GM21423 (cell line): ENCODE measurements at regions not wholly inside any gene's neighbourhood (a gene's known extent, or its start where the extent isn't known, plus 50 kb on each side); places are given as distances from the start of the nearest gene placed in this dataset.
"Not testable (repeated sequence)": the region's sequence is repeated elsewhere in the genome, so short reads cannot be mapped to it uniquely, and the experiment has no call there.

Source experiments
- ATAC-seq: cut with Tn5 transposase; IDR thresholded peaks from one replicate; pipeline ENCODE4 v1.9.1; 2021; ENCODE audit warnings: mild to moderate bottlenecking, moderate library complexity; ENCODE audit not compliant: unreplicated experiment

DNA sequence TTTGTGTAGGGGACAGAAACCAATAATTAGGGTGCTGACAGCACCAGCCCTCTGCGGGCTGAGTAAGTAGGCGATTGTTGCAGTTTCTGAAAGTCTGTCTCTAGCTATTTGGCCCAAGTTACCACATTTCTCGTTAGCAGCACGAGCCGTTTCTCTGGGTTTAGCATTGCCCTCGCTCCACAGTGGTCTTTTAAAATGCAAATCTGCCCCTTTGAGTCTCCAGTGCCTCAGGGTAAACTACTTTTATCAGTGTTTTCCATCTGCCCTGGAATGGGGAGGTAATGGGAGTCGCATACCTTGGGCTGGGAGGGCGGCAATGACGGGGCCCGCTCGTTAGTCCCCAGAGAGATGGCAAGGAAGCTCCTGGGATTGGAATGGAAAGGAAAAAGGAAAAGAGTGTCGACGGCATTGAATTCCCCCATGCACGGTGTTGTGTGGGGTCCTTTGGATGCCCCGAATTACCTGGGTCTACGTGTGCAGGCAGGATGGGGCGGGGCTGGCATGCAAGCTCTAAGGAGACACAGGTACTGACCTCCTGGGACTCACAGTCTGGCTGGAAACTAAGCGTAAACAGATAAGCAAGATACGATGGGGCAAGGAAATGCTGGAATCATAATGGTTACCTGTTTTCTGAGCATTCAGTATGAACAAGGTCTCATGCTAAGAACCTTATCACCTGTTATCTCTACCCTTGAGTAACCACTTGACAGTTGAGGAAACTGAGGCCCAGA, 131.8 kb upstream of the MAP1LC3B2 start:
- ATAC-seq: no peak

DNA sequence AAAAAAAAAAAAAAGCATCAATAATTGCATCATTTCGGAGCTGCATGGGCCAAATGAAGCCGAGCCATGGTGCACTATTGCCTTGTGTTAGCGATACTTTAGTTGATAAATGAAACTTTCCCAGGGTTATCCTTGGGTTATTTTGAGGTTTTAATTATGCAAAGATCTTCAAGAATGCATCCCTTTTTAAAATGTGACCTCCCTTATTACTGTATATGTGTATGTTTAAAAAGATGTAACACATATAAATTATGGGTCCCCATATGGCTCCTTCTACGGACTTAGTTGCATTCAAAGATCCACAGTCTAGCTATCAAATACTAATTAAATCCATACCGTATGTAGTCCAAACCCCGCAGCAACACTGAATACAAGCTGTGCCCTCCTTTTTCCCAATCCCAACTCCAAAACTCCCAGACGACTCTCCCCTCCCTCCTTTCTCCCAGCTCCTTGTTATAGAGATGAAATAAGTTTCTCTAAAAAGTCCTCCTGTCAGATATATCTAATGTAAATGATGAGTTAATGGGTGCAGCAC, 129.3 kb upstream of the MAP1LC3B2 start:
- ATAC-seq: no peak

DNA sequence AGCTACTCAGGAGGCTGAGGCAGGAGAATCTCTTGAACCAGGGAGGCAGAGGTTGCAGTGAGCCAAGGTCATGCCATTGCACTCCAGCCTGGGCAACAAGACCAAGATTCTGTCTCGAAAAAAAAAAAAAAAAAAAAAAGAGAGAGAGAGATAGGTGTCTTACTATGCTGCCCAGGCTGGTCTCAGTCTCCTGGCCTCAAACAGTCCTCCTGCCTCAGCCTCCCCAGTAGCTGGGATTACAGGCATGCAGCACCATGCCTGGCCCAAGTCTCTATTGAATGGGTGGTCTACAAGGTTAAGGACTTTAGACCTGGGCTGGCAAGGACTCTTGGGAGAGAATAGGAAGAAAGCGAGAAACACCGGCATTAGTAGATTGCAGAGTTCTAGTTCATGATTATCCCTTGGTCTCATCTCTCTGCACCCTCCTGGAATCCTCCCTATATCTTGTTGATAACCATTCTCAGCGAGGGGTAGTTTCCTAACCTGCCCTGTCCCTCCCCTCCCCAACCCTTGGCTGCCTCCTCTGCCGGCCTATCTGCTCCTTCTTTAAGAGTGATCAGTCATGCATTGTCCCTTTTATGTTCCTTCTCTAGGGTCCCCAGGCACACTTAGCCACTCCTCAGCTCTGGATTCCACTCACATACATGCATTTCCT, 128.1 kb upstream of the MAP1LC3B2 start:
- ATAC-seq: no peak

DNA sequence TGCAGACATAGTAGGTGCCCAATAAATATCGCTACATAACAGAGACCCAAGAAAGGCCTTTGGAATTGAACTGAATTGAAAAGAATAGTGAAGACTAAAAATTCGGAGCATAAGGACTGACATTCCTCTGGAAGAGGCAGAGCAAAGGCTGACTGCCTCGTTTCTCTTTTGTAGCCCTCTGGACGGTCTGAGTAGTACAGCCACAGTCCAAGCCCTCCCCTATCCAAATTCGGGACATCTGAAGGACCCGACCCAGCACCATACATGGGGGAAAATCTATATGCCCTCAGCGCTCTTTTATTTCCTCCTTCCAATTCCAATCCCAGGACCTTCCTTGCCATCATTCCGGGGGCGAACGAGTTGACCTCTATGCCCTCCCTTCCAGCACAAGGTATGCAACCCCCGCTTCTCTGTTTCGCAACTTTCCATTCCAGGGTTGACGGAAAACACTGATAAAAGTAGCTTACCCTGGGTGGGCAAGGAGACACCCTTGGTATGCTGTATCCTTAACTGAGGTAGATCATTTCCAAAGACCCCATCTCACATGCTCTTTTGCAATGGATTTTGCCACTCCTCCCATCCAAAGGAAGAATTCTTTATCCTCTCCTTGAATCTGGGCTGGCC, 127.4 kb upstream of the MAP1LC3B2 start:
- ATAC-seq: no peak

DNA sequence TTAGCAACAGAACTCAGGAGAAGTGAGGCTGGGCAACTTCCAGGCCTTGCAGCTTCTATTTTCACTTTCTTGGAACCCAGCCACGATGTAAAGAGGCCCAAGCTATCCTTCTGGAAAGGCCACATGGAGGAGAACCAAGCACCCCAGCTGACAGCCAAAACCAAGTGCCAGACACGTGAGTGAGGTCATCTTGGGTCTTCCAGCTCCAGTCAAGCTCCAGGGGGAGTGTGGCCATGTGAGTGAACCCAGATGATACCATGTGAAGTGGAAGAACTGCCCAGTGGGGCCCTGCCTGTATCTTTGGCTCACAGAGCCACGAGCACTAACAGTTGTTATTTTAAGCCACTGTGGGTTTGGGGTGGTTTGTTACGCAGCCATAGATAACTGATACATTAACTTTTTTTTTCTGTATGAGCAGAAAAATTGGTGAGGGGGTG, 126.8 kb upstream of the MAP1LC3B2 start:
- ATAC-seq: no peak

DNA sequence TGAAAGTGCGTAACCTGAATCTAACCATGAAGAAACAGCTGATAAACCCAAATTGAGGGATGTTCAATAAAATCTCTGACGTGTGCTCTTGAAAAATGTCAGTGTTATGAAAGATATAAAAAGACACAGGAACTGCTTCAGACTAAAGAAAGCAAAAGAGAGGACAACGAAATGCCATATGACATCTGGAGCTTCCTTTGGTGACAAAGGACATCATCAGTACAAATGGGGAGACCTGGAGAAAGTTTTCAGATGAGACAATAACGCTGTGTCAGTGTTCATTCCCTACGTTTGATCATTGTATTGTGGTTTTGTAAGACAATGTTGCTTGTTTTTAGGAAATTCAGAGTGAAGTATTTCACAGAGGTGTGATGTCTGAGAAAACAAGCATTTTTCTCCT, 125.9 kb upstream of the MAP1LC3B2 start:
- no peak for ATAC-seq

DNA sequence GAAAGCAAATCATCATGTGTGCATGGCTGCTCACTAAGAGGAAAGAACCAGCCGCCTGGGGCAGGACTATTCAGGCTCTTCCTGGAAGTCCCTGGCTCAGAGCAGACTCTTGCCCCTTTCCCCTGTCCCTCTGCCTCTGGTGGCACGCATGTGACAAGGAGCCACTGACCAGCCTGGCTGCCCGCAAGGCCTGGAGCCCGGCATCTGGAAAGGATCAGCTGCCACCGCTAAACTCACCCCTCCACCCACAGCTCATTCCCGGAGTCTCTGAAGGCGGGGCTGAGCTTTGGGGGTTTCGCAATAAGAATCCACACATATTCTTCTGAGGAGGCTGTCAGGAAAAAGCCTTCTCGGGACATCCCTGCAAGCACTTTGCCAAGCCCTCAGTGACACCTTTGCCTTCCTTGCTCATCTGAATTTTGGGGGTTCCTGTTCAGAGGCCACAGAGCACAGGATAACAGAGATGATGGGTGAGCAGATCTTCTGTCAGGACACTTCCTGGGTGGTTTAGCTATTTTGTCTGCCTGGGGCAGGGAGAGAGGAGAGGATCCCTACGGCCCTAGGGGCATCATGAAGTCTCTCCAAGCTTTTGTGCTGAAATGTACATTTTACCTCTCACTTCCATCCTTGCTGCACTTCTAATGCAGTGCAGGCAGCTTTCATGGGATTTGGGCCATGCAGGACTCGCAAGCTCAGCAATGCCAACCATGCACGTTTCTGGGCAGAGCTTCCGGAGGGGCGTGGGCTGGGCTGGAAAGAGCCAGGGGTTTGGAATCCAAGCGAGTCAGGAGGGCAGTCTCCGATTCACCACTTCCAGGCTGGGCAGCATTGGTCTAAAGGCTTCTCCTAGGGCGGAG, 124.8 kb upstream of the MAP1LC3B2 start:
- no peak for ATAC-seq

DNA sequence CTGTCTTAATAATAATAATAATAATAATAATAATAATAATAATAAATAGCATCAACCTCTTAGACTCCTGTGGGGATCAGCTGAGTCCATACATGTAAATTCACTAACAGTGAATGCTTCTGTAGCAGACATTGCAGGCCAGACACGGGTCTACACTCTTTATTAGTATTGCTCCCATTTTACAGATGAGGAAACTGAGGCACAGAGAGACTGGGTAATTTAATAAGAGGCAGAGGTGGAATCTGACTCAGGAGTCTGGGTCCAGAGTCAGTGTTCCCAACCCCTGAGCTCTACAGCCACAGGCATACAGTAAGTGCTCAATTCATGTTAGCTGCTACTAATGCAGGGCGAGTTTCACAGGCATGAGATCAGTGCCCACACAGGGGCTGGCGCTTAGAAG, 123.2 kb upstream of the MAP1LC3B2 start:
- ATAC-seq: no peak

DNA sequence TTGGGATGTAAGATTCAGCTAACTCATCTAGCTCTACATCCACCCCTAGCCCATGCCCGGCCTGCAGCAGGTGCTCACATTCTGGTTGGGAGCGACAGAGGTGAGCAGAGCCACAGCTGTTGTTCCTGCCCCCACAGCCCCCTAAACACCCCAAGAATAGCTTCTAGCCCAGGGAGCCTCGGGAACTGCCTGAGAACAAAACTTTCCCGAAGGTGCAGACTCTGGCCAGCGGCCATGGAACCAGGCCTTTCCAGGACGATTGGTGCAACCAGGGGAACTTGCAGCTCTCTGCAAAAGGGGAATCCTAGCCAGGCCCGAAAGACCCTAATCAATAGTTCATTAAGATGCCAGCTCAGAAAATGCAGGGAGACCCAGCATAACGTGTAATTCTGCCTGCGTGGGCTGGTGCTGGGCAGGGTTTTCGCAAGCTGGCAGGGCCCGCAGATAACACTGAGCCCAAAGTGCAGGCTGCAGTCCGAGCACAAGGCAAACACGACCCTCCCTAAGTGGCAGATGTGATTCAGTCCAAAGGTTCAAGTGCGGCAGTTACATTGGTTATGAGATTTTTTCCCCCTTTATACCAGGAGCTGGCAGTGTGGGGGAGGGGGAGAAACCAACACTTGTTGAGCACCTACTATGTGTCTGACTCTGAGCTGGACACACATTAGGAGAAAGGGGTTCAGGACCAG, 122.5 kb upstream of the MAP1LC3B2 start:
- no peak for ATAC-seq

DNA sequence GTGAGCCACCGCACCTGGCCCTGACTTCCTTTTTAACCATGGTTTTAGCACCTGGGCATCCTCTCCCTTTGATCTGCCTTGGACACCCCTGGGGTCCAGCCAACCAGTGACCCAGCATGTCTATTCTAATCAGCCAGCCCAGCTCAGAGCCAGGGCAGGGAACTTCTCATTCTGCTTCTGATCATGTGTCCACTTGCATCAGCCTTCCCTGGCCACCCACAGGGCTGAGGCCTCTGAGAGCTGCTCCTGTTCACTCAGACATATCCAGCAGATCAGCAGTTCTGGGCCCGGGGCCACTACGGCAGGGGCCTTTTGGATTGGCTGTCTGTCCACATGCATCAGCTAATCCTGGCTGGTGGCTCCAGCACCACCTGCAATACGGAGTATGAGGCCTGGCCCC, 117.9 kb upstream of the MAP1LC3B2 start:
- ATAC-seq: no peak

DNA sequence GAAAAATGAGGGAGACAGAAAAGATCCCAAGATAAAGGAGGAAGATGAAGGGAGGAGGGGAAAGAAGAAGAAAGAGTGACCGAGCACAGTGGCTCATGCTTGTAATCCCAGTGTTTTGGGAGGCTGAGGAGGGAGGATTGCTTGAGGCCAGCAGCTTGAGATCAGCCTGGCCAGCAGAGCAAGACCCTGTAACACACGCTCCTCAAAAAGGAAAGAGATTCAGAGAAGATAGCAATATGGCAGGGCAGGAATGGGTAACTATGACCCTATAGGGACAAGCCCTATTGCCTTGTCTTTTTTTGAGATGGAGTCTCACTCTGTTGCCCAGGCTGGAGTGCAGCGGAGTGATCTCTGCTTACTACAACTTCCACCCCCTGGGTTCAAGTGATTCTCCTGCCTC, 116.9 kb upstream of the MAP1LC3B2 start:
- no peak for ATAC-seq

DNA sequence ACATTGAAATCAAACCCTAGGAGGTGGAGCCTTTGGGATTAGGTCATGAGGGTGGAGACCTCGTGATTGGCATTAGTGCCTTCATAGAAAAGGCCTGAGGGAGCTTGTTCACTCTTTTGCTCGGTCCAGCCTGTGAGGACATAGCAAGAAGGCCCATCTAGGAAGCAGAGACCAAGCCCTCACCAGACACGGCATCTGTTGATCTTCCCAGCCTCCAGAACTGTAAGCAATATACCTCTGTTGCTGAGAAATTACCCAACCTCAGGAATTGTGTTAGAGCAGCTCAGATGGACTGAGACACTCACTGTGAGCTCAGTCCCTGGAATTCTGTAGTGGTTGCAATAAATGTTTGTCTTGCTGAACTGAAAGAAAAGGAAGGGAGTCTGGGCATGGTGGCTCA, 116.2 kb upstream of the MAP1LC3B2 start:
- no peak for ATAC-seq

DNA sequence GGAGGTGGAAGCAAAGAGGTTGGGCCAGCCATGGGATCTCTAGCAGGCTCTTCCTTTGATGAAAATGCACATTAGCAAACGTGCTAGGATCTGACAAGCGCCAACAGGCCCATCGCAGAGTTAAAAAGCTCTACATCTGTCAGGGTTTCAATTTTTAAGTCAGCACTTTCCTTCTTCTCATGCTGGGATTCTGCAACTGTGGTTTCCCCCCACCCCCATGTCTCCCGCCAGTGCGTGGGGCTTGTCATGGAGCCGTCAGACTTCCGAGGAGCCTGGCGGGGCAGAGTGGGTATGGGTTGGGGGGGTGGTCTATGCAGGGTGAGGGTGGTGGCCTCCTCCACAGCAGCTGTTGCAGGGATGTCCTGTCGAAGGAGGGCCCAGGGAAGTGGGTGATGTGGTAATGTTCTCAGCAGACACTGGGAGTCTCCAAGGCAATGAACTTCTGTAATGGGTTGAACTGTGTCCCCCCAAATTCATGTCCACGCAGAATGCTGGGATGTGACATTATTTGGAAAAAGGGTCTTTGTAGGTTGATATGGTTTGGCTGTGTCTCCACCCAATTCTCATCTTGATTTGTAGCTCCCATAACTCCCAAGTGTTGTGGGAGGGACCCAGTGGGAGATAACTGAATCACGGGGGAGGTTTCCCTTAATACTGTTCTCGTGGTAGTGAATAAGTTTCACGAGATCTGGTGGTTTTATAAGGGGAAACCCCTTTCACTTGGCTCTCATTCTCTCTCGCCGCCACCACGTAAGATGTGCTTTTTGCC, 115.2 kb upstream of the MAP1LC3B2 start:
- ATAC-seq: no peak

DNA sequence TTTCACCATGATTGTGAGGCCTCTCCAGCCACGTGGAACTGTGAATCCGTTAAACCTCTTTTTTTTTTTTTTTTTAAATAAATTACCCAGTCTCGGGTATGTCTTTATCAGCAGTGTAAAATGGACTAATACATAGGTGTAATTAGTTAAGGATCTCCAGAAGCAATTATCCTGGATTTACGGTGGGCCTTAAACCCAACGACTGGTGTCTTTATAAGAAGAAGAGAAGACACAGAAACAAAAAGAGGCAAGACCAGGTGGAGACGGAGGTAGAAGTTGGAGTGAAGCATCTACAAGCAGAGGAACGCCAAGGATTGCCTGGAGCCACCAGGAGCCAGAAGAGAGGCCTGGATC, 114.6 kb upstream of the MAP1LC3B2 start:
- no peak for ATAC-seq

DNA sequence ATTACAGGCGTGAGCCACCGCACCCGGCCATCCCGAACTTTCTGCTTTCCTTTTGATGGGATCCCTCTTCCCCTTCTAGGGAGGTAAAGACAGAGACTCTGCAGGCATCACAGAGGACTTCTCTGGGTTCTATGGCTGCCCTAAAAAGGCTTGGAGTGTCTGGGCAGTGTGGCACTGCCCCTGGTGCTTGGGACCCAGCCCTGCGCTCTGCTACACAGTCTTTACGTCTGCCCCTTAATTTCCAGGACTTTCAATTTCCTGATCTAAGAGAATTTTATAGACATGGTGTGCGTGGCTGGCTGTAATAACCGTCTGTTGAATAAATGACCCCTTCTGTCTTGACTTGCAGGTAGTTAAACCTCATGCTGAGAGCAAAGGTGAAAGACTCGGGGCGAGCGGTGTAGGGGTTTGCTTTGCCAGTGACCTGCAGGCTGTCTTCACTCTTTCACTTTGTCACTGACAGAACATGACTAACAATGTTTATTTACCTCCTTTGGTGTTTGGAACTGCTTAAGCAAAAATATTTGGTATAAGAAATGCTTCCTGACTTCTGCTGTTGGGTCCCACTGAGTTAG, 110.9 kb upstream of the MAP1LC3B2 start:
- no peak for ATAC-seq

DNA sequence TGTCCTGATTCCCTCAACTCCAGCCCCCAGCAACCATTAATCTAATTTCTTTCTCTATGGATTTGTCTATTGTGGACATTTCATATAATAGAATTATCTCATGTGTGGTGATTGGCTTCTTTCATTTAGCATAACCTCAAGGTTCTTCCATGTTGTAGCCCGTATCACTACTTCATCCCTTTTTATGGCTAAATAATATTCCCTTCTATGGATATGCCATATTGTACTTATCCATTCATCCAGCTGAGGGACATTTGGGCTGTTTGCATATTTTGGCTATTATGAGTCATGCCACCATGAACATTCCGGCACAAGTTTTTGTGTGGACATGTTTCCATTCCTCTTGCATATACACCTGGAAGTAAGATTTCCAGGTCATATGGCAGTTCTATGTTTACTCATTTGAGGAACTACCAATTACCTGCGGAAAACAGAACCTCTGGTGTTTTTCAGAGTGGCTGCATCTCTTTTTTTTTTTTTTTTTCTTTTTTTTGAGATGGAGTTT, 108.7 kb upstream of the MAP1LC3B2 start:
- no peak for ATAC-seq

DNA sequence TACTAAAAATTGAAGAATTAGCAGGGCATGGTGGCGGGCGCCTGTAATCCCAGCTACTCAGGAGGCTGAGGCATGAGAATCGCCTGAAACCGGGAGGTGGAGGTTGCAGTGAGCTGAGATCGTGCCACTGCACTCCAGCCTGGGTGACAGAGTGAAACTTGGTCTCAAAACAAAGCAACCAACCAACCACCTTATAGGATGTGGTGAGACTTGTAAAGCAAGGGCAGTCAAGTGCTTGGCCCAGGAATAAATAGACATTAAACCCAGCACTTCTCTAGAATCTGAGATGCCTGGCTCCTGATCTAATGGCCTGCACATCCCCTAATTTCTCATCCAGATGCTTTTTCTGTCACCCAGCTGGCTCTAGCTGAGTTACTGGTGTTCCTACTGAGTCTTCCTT, 106.2 kb upstream of the MAP1LC3B2 start:
- not testable (repeated sequence) for ATAC-seq

DNA sequence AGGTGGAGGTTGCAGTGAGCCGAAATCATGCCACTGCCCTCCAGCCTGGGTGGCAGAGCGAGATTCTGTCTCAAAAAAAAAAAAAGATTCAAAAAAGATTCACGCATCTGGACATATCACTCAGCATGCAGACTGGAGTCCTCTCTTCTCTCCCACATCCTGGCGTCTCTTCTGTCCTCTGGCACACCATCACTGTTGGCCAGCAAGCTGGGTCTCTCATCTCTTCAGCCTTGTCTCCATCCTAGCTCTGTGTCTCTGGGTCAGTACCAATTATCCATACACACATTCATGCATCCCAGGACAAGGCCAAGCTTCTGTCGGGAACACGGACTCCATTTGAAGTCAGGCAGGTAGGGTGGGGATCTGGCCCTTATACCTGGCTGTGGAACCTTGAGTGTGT, 105.5 kb upstream of the MAP1LC3B2 start:
- ATAC-seq: no peak

DNA sequence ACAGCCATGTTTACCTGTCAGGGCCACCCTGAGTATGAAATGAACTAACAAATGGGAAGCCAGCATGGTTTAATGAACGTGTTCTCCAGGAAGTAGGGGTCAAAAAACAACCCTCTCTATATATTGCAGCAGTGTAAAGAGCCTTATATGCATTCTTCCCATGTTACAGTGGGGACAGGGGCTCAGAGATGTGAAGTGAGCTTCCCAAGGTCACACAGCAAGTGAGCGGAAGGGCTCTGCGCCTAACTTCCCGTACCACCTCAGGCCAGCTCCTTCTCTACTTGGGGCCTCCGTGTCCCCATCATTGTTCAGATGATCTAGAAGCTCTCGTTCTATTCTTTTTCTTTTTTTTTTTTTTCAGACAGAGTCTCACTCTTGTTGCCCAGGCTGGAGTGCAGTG, 105.1 kb upstream of the MAP1LC3B2 start:
- ATAC-seq: no peak
